ENCODE measurements at regions not wholly inside any gene's neighbourhood (a gene's known extent, or its start where the extent isn't known, plus 50 kb on each side); places are given as distances from the start of the nearest gene placed in this dataset.
"Not testable (repeated sequence)": the region's sequence is repeated elsewhere in the genome, so short reads cannot be mapped to it uniquely, and the experiment has no call there.

- no peak for DNase-seq (ENCODE audit: low spot score)
These were observed 109.5 kb downstream of the SINHCAF start for GRCh38 chr12:31216479-31216878.

- DNase-seq (ENCODE audit: low spot score), result no peak
These were observed 108.4 kb downstream of the SINHCAF start for GRCh38 chr12:31217356-31218130.

GRCh38 chr12:31218203-31219025 is 107.5 kb downstream of the SINHCAF start:
- no peak for DNase-seq (ENCODE audit: low spot score)

- DNase-seq (ENCODE audit: low spot score), result no peak
These were observed 106.4 kb downstream of the SINHCAF start for GRCh38 chr12:31219521-31219920.

GRCh38 chr12:31220061-31220460 is 105.9 kb downstream of the SINHCAF start:
- no peak for DNase-seq (ENCODE audit: low spot score)

GRCh38 chr12:31220633-31221550 is 105.1 kb downstream of the SINHCAF start:
- DNase-seq (ENCODE audit: low spot score), result no peak

GRCh38 chr12:31221551-31221945 is 104.4 kb downstream of the SINHCAF start:
- no peak for DNase-seq (ENCODE audit: low spot score)

- DNase-seq (ENCODE audit: low spot score), result no peak
These were observed 103.2 kb downstream of the SINHCAF start for GRCh38 chr12:31222620-31223222.

- not testable (repeated sequence) for DNase-seq (ENCODE audit: low spot score)
These were observed 102.3 kb downstream of the SINHCAF start for GRCh38 chr12:31223640-31224039.

- DNase-seq (ENCODE audit: low spot score), result no peak
These were observed 101.0 kb downstream of the SINHCAF start for GRCh38 chr12:31224768-31225448.

- no peak for DNase-seq (ENCODE audit: low spot score)
These were observed 100.1 kb downstream of the SINHCAF start for GRCh38 chr12:31225656-31226535.

- no peak for DNase-seq (ENCODE audit: low spot score)
These were observed 99.3 kb downstream of the SINHCAF start for GRCh38 chr12:31226639-31227038.

- no peak for DNase-seq (ENCODE audit: low spot score)
These were observed 98.5 kb downstream of the SINHCAF start for GRCh38 chr12:31227401-31227981.

GRCh38 chr12:31228811-31229792 is 96.8 kb downstream of the SINHCAF start:
- DNase-seq (ENCODE audit: low spot score), result peak; percentile 31

GRCh38 chr12:31230004-31230403 is 95.9 kb downstream of the SINHCAF start:
- DNase-seq (ENCODE audit: low spot score), result no peak

All from HuH-7.5 (cell line).